B cell (primary cell): ENCODE measurements at regions not wholly inside any gene's neighbourhood (a gene's known extent, or its start where the extent isn't known, plus 50 kb on each side); places are given as distances from the start of the nearest gene placed in this dataset.

Experiments used
- ATAC-seq: fragments of 200-7000 bp; cut with Tn5 transposase; one replicate; pipeline ENCODE4 v1.10.0; 2021; ENCODE audit warnings: low read depth, mild to moderate bottlenecking, moderate number of reproducible peaks, moderate library complexity
- CTCF ChIA-PET: fragments of 350-600 bp; sonication (Branson Sonifier 250); formaldehyde crosslinking; loops from one replicate; lab custom pipeline; 2021; ENCODE audit warnings: antibody characterized with exemption, inconsistent platforms; lab: Charles Lee
- POLR2A ChIA-PET: fragments of 350-600 bp; sonication (Branson Sonifier 250); formaldehyde crosslinking; loops from one replicate; lab custom pipeline; 2021; ENCODE audit warnings: antibody characterized with exemption; lab: Charles Lee
- DNase-seq: peaks from one replicate; pipeline ENCODE4 v3.0.0; 2013
- H2AFZ ChIP-seq: 2 replicates; pipeline ENCODE4 v1.6.1; 2012; ENCODE audit warnings: mild to moderate bottlenecking, low read depth, low read length; ENCODE audit not compliant: insufficient read depth, poor library complexity, severe bottlenecking
- H3K27ac ChIP-seq, 2 donors: 1 replicate in 1 of 2; 2 replicates in 1 of 2; pipeline ENCODE4 v1.5.1; 2012 to 2013; ENCODE audit warnings: low read length in 2 of 2, mild to moderate bottlenecking in 2 of 2, moderate library complexity in 1 of 2
- H3K27me3 ChIP-seq, 4 experiments: fragments of 200-600 bp in 1 of 4; sonication (generic) in 1 of 4; replicated peaks in 1 of 4; 1 replicate in 2 of 4; 2 replicates in 2 of 4; pipeline versions ENCODE4 v1.6.1 to v1.7.0; 2013 to 2016; ENCODE audit warnings: low read length in 3 of 4, mild to moderate bottlenecking in 2 of 4, mixed read lengths in 1 of 4, moderate library complexity in 1 of 4; ENCODE audit not compliant: insufficient read depth in 4 of 4, control insufficient read depth in 3 of 4; ENCODE audit errors: control extremely low read depth in 1 of 4
- H3K36me3 ChIP-seq, 2 experiments: replicated peaks in 1 of 2; 1 replicate in 1 of 2; 2 replicates in 1 of 2; pipeline versions ENCODE4 v1.6.1 to v1.7.1; 2013; ENCODE audit warnings: low read length in 1 of 2; ENCODE audit not compliant: insufficient read depth in 2 of 2, control insufficient read depth in 1 of 2; ENCODE audit errors: control extremely low read depth in 1 of 2, extremely low read depth in 1 of 2
- H3K4me1 ChIP-seq, 2 donors: fragments of 200-600 bp in 1 of 2; sonication (generic) in 1 of 2; 1 replicate in 1 of 2; 2 replicates in 1 of 2; pipeline versions ENCODE4 v1.5.1 to v1.6.1; 2013 to 2017; ENCODE audit warnings: low read length in 2 of 2; ENCODE audit not compliant: control insufficient read depth in 2 of 2, insufficient read depth in 2 of 2
- H3K4me2 ChIP-seq: replicated peaks from 2 replicates; pipeline ENCODE3; 2012; ENCODE audit warnings: mild to moderate bottlenecking, low read depth, low read length; ENCODE audit not compliant: poor library complexity, severe bottlenecking
- H3K4me3 ChIP-seq, 5 experiments: fragments of 200-600 bp in 1 of 5; sonication (generic) in 1 of 5; 1 replicate in 3 of 5; 2 replicates in 2 of 5; pipeline versions ENCODE4 v1.5.1 to v1.7.0; 2011 to 2016; ENCODE audit warnings: low read length in 4 of 5, mild to moderate bottlenecking in 4 of 5, low read depth in 2 of 5, control low read depth in 1 of 5, moderate library complexity in 1 of 5; ENCODE audit not compliant: insufficient read depth in 1 of 5; ENCODE audit errors: control extremely low read depth in 1 of 5, extremely low read depth in 1 of 5
- H3K79me2 ChIP-seq: fragments of 200-600 bp; sonication (generic); one replicate; pipeline ENCODE4 v1.6.0; 2016; ENCODE audit warnings: low read length; ENCODE audit not compliant: control insufficient read depth, insufficient read depth
- H3K9ac ChIP-seq: fragments of 200-600 bp; sonication (generic); 2 replicates; pipeline ENCODE4 v1.6.1; 2017; ENCODE audit warnings: mild to moderate bottlenecking, low read length, moderate library complexity
- H3K9me3 ChIP-seq, 3 donors: one replicate each; pipeline versions ENCODE4 v1.6.1 to v1.7.1; 2013; ENCODE audit warnings: low read length in 2 of 3; ENCODE audit not compliant: control insufficient read depth in 2 of 3, insufficient read depth in 1 of 3; ENCODE audit errors: control extremely low read depth in 1 of 3
- H4K20me1 ChIP-seq: 2 replicates; pipeline ENCODE4 v1.6.0; 2012; ENCODE audit warnings: mild to moderate bottlenecking, low read length; ENCODE audit not compliant: insufficient read depth, control insufficient read depth, poor library complexity, severe bottlenecking
- H3K27ac Mint-ChIP-seq: one replicate; pipeline ENCODE4 v1.8.0; 2021; ENCODE audit warnings: mixed read lengths
- H3K27me3 Mint-ChIP-seq: one replicate; pipeline ENCODE4 v1.8.0; 2021; ENCODE audit warnings: mixed read lengths
- H3K4me1 Mint-ChIP-seq: one replicate; pipeline ENCODE4 v1.8.0; 2021; ENCODE audit warnings: mixed read lengths
- H3K4me3 Mint-ChIP-seq: one replicate; pipeline ENCODE4 v1.8.0; 2021; ENCODE audit warnings: mixed read lengths
- H3K9me3 Mint-ChIP-seq: one replicate; pipeline ENCODE4 v1.8.0; 2022; ENCODE audit warnings: mixed read lengths; ENCODE audit not compliant: insufficient read depth
- CTCF ChIP-seq: fragments of 200-600 bp; IDR thresholded peaks from one replicate; pipeline ENCODE4 v1.8.0; 2022; ENCODE audit warnings: antibody characterized with exemption, mild to moderate bottlenecking
- EZH2 ChIP-seq: IDR thresholded peaks from 2 replicates; pipeline ENCODE4 v1.6.1; 2012; ENCODE audit warnings: borderline replicate concordance, low read depth, mild to moderate bottlenecking, moderate library complexity, low read length; ENCODE audit not compliant: insufficient read depth, poor library complexity, severe bottlenecking
- WGBS: methylation state at CpG from one replicate; pipeline ENCODE4 v1.1.5; 2013; ENCODE audit warnings: missing lambda C conversion rate; ENCODE audit not compliant: insufficient coverage; 5-methylcytosine and 5-hydroxymethylcytosine counted together
- intact Hi-C: fragments of 100-400 bp; cut with micrococcal nuclease; formaldehyde crosslinking; loops from one replicate; pipeline ENCODE4 v1.10.0; 2022

GRCh38 chr14:30464481-30464880, 94.5 kb upstream of the G2E3 start:
- TF ChIP-seq EZH2 (no peak), CTCF (no peak)
- Histone ChIP-seq H3K36me3 (no peaks in the 10 kb centered on the region), H3K27me3 (no peaks in the 10 kb centered on the region), H4K20me1 (no peaks in the 10 kb centered on the region), H3K9me3 (no peaks in the 10 kb centered on the region), H3K9ac (no peak overlapping the region), H2AFZ (no peak overlapping the region), H3K4me3 (no peak overlapping the region), H3K27ac (no peak overlapping the region), H3K4me1 (no peaks in the 10 kb centered on the region), H3K4me2 (no peak overlapping the region), H3K79me2 (no peaks in the 10 kb centered on the region)
- no CpG with 5 or more reads among the region's 1 CpG for WGBS
- no peak overlapping the region for H3K27ac Mint-ChIP-seq
- POLR2A ChIA-PET: no interaction called here
- H3K9me3 Mint-ChIP-seq: no peaks in the 10 kb centered on the region
- H3K4me1 Mint-ChIP-seq: no peaks in the 10 kb centered on the region
- intact Hi-C loops: no loop called here
- ATAC-seq (no peak), DNase-seq (no peak)
- CTCF ChIA-PET: no interaction called here
- H3K4me3 Mint-ChIP-seq: no peak overlapping the region
- peaks cover 24% of the 10 kb centered on the region for H3K27me3 Mint-ChIP-seq

GRCh38 chr14:30468354-30468753, 90.6 kb upstream of the G2E3 start:
- Mint-ChIP-seq H3K27me3 (peaks cover 17% of the 10 kb centered on the region), H3K4me3 (no peak overlapping the region), H3K4me1 (no peaks in the 10 kb centered on the region), H3K9me3 (no peaks in the 10 kb centered on the region), H3K27ac (no peak overlapping the region)
- Histone ChIP-seq H3K36me3 (no peaks in the 10 kb centered on the region), H2AFZ (no peak overlapping the region), H3K9me3 (no peaks in the 10 kb centered on the region), H3K4me1 (no peaks in the 10 kb centered on the region), H3K79me2 (no peaks in the 10 kb centered on the region), H3K27me3 (no peaks in the 10 kb centered on the region), H3K4me2 (no peak overlapping the region), H3K27ac (no peak overlapping the region), H3K9ac (no peak overlapping the region), H4K20me1 (no peaks in the 10 kb centered on the region), H3K4me3 (no peak overlapping the region)
- ATAC-seq: no peak
- POLR2A ChIA-PET: no interaction called here
- no CpG with 5 or more reads among the region's 4 CpGs for WGBS
- intact Hi-C loops: no loop called here
- no peak for TF ChIP-seq EZH2
- no peak for TF ChIP-seq CTCF
- CTCF ChIA-PET: no interaction called here
- DNase-seq: no peak
